Esophagus squamous epithelium (tissue), 5 donors: ENCODE measurements at regions not wholly inside any gene's neighbourhood (a gene's known extent, or its start where the extent isn't known, plus 50 kb on each side); places are given as distances from the start of the nearest gene placed in this dataset.

Experiments used
- DNase-seq: peaks from one replicate; lab custom pipeline; 2025; lab: John Stamatoyannopoulos, UW
- H3K27ac ChIP-seq, 4 donors: fragments of 200-600 bp; sonication (generic); one replicate each; pipeline ENCODE4 v1.5.1; 2016 to 2019; ENCODE audit warnings: mild to moderate bottlenecking in 1 of 4
- H3K27me3 ChIP-seq, 4 donors: fragments of 200-600 bp; sonication (generic); 1 replicate in 3 of 4; 2 replicates in 1 of 4; pipeline versions ENCODE4 v1.5.1 to v1.6.0; 2017 to 2021; ENCODE audit warnings: antibody characterized with exemption in 1 of 4
- H3K36me3 ChIP-seq, 3 donors: fragments of 200-600 bp; sonication (generic); one replicate each; pipeline ENCODE4 v1.5.1; 2016 to 2019
- H3K4me1 ChIP-seq, 3 donors: fragments of 200-600 bp; sonication (generic); one replicate each; pipeline ENCODE4 v1.5.1; 2017 to 2019
- H3K4me3 ChIP-seq, 4 donors: fragments of 200-600 bp; sonication (generic); 1 replicate in 3 of 4; 2 replicates in 1 of 4; pipeline ENCODE4 v1.5.1; 2016 to 2019; ENCODE audit warnings: mild to moderate bottlenecking in 2 of 4, moderate library complexity in 1 of 4
- H3K9me3 ChIP-seq, 3 donors: fragments of 200-600 bp; sonication (generic); one replicate each; pipeline ENCODE4 v1.5.1; 2016 to 2019
- POLR2A ChIP-seq, 4 donors: fragments of 450-650 bp; IDR thresholded peaks; one replicate each; pipeline ENCODE4 v1.6.1; 2017; ENCODE audit warnings: antibody characterized with exemption in 4 of 4, mild to moderate bottlenecking in 4 of 4, moderate library complexity in 3 of 4
- WGBS, 2 donors: methylation state at CpG; one replicate each; pipeline ENCODE4 v1.1.5; 2018; 5-methylcytosine and 5-hydroxymethylcytosine counted together
- intact Hi-C: fragments of 100-400 bp; cut with DNase I; formaldehyde crosslinking; loops from one replicate; pipeline ENCODE4 v1.15.0; 2022
- TF ChIP-seq, protein P1 (sequence below), 6 experiments: fragments of 450-650 bp in 4 of 6; fragments of 200-600 bp in 2 of 6; sonication (generic) in 2 of 6; IDR thresholded peaks; one replicate each; pipeline ENCODE4 v1.5.1; 2016 to 2019; ENCODE audit warnings: antibody characterized with exemption in 6 of 6, mild to moderate bottlenecking in 4 of 6, moderate library complexity in 4 of 6
- donor health status: DM: yes; HTN: yes; CAD: no.

DNA sequence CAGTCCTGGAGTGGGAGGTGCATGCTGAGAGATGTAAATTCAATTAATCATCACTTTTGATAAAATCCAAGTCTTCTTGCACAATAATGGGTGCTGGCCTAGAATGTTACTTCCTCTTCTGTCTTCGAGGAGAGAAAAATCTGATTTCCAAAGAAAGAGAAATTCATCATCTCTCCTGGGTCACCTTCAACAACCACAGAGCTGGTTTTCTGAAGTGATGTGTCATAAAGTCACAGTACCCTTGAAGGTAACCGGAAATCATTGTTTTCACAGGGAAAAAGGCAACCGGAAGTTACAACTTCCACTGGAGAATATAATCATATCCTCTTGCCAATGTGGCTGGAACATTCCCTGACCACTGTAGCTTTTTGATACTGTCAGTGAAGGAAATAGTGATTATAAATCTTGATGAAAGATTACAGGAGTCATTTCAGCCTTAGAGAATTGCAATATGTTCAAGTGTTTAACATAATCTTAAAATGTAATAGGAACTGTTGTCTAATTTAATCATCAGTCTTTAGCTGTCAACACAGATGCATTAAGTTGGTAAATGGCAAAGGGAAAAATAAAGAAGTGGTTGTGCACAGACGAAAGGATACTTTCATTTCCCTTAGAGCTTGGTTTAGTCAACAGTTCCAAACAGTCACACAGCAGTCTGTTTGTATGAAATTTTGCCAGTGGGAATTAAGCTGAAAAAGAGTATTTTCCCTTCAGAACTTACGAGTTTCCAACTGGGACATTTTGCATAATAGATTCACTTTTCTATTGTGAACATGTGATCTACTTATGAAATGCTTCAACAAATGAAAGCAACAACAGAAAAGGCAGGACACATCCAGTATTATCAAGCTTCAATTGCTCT, 106.5 kb upstream of the SLC4A7 start:
- Histone ChIP-seq H3K4me1 (peaks cover 16 to 74% (median 30%) of the 10 kb centered on the region in 3 donors), H3K9me3 (no peaks in the 10 kb centered on the region), H3K36me3 (no peaks in the 10 kb centered on the region), H3K27ac (peak overlapping the region; percentile 59 to 83 (median 78)), H3K27me3 (no peaks in the 10 kb centered on the region), H3K4me3 (peak overlapping the region in 1 of 4 donors; percentile 37)
- intact Hi-C loops, result no loop called here
- no peak for DNase-seq
- no peak for TF ChIP-seq POLR2A (IDR thresholded peaks at IDR 0.05)
- TF ChIP-seq, protein P1, sequence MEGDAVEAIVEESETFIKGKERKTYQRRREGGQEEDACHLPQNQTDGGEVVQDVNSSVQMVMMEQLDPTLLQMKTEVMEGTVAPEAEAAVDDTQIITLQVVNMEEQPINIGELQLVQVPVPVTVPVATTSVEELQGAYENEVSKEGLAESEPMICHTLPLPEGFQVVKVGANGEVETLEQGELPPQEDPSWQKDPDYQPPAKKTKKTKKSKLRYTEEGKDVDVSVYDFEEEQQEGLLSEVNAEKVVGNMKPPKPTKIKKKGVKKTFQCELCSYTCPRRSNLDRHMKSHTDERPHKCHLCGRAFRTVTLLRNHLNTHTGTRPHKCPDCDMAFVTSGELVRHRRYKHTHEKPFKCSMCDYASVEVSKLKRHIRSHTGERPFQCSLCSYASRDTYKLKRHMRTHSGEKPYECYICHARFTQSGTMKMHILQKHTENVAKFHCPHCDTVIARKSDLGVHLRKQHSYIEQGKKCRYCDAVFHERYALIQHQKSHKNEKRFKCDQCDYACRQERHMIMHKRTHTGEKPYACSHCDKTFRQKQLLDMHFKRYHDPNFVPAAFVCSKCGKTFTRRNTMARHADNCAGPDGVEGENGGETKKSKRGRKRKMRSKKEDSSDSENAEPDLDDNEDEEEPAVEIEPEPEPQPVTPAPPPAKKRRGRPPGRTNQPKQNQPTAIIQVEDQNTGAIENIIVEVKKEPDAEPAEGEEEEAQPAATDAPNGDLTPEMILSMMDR (IDR thresholded peaks at IDR 0.05), result no peak
- WGBS, 2 donors, result 3 to 7% methylated on average over 5 of the region's 5 CpGs

DNA sequence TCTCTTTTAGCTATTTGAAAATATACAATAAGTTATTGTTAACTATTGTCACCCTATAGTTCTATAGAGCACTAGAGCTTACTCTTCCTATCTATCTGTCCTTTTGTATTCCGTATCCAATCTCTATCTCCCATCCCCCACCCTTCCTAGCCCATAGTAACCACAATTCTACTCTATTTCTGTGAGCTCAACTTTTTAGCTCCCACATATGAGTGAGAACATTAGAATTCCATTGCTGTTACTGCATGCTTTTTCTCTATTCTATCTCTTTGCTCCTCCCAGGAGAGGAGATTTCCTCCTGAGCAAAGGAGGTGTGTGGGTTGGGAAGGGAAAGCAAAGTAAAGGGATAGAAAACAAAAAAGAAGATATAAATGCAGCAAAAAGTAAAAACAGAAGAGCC, 105.6 kb upstream of the SLC4A7 start:
- TF ChIP-seq POLR2A (IDR thresholded peaks at IDR 0.05), result no peak
- TF ChIP-seq, protein P1 (IDR thresholded peaks at IDR 0.05), result no peak
- H3K4me1 ChIP-seq, result peaks cover 16 to 79% (median 32%) of the 10 kb centered on the region in 3 donors
- peak overlapping the region in 3 of 4 donors; percentile 15 to 80 (median 75) for H3K27ac ChIP-seq
- H3K36me3 ChIP-seq, result no peaks in the 10 kb centered on the region
- no peaks in the 10 kb centered on the region for H3K9me3 ChIP-seq
- intact Hi-C loops, result loop anchor here (10.0 kb wide), 1 partner anchor 105 kb away; the partner anchor contains the start of gene SLC4A7
- H3K27me3 ChIP-seq, result no peaks in the 10 kb centered on the region
- no peak for DNase-seq
- H3K4me3 ChIP-seq, result no peak overlapping the region
- 73 to 90% methylated on average over 1 of the region's 1 CpG for WGBS, 2 donors

GRCh38 chr3:27585429-27585828, 101.2 kb upstream of the SLC4A7 start:
- Histone ChIP-seq H3K4me3 (no peak overlapping the region), H3K9me3 (no peaks in the 10 kb centered on the region), H3K4me1 (peaks cover 8 to 64% (median 17%) of the 10 kb centered on the region in 3 donors), H3K27ac (peak overlapping the region; percentile 54 to 72 (median 66)), H3K27me3 (no peaks in the 10 kb centered on the region), H3K36me3 (no peaks in the 10 kb centered on the region)
- intact Hi-C loops, result loop anchor here (10.0 kb wide), 1 partner anchor 101 kb away; the partner anchor contains the start of gene SLC4A7
- no peak for DNase-seq
- 24 to 51% methylated on average over 3 of the region's 3 CpGs for whole genome bisulfite sequencing, 2 donors
- no peak for TF ChIP-seq POLR2A (IDR thresholded peaks at IDR 0.05)
- TF ChIP-seq, protein P1 (IDR thresholded peaks at IDR 0.05), result no peak

GRCh38 chr3:27584874-27585273, 100.7 kb upstream of the SLC4A7 start:
- 26 to 44% methylated on average over 2 of the region's 2 CpGs for WGBS, 2 donors
- H3K27ac ChIP-seq, result peak overlapping the region; percentile 54 to 72 (median 66)
- TF ChIP-seq, protein P1 (IDR thresholded peaks at IDR 0.05), result no peak
- TF ChIP-seq POLR2A (IDR thresholded peaks at IDR 0.05), result no peak

GRCh38 chr3:27581852-27582251, 97.7 kb upstream of the SLC4A7 start:
- H3K27ac ChIP-seq, result no peak overlapping the region
- H3K4me3 ChIP-seq, result no peak overlapping the region
- H3K9me3 ChIP-seq, result no peaks in the 10 kb centered on the region
- no peak for DNase-seq
- H3K4me1 ChIP-seq, result peaks cover 0 to 50% (median 7%) of the 10 kb centered on the region in 3 donors
- WGBS, 2 donors, result 49 to 85% methylated on average over 3 of the region's 3 CpGs
- no peaks in the 10 kb centered on the region for H3K27me3 ChIP-seq
- intact Hi-C loops, result loop anchor here (10.0 kb wide), 1 partner anchor 97 kb away; the partner anchor contains the start of gene SLC4A7
- TF ChIP-seq, protein P1 (IDR thresholded peaks at IDR 0.05), result no peak
- no peak for TF ChIP-seq POLR2A (IDR thresholded peaks at IDR 0.05)
- no peaks in the 10 kb centered on the region for H3K36me3 ChIP-seq

More at GRCh38 chr3:27584874-27585273, 100.7 kb upstream of the SLC4A7 start:
- no peaks in the 10 kb centered on the region for H3K36me3 ChIP-seq
- no peaks in the 10 kb centered on the region for H3K9me3 ChIP-seq
- no peak overlapping the region for H3K4me3 ChIP-seq
- no peaks in the 10 kb centered on the region for H3K27me3 ChIP-seq
- no peak for DNase-seq
- intact Hi-C loops, result loop anchor here (10.0 kb wide), 1 partner anchor 100 kb away; the partner anchor contains the start of gene SLC4A7
- H3K4me1 ChIP-seq, result peaks cover 3 to 59% (median 11%) of the 10 kb centered on the region in 3 donors
